ENCODE measurements at regions not wholly inside any gene's neighbourhood (a gene's known extent, or its start where the extent isn't known, plus 50 kb on each side); places are given as distances from the start of the nearest gene placed in this dataset.

- peaks cover 6% of the 10 kb centered on the region for H3K27me3 Mint-ChIP-seq (ENCODE audit: insufficient read depth)
- no peak for DNase-seq
- no peaks in the 10 kb centered on the region for H3K36me3 Mint-ChIP-seq (ENCODE audit: low read depth)
- TF ChIP-seq, protein P1, sequence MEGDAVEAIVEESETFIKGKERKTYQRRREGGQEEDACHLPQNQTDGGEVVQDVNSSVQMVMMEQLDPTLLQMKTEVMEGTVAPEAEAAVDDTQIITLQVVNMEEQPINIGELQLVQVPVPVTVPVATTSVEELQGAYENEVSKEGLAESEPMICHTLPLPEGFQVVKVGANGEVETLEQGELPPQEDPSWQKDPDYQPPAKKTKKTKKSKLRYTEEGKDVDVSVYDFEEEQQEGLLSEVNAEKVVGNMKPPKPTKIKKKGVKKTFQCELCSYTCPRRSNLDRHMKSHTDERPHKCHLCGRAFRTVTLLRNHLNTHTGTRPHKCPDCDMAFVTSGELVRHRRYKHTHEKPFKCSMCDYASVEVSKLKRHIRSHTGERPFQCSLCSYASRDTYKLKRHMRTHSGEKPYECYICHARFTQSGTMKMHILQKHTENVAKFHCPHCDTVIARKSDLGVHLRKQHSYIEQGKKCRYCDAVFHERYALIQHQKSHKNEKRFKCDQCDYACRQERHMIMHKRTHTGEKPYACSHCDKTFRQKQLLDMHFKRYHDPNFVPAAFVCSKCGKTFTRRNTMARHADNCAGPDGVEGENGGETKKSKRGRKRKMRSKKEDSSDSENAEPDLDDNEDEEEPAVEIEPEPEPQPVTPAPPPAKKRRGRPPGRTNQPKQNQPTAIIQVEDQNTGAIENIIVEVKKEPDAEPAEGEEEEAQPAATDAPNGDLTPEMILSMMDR (conservative IDR thresholded peaks at IDR 0.05) = no peak
- H3K4me1 Mint-ChIP-seq = peaks cover 5% of the 10 kb centered on the region
- peaks cover 37% of the 10 kb centered on the region for H3K9me3 Mint-ChIP-seq
- no peak overlapping the region for H3K4me3 Mint-ChIP-seq
- Histone ChIP-seq H3K27ac (ENCODE audit: low read depth, low read length) (no peak overlapping the region), H3K9me3 (ENCODE audit: control insufficient read depth, low read length) (no peaks in the 10 kb centered on the region), H3K4me3 (ENCODE audit: low read length) (no peak overlapping the region), H3K4me1 (ENCODE audit: control insufficient read depth, insufficient read depth, low read length) (no peaks in the 10 kb centered on the region), H3K27me3 (ENCODE audit: control insufficient read depth, insufficient read depth, low read length, poor library complexity, severe bottlenecking) (no peaks in the 10 kb centered on the region), H3K9ac (ENCODE audit: extremely low read depth, low read length, poor library complexity, severe bottlenecking) (no peak overlapping the region), H3K36me3 (ENCODE audit: control insufficient read depth, insufficient read depth, low read length) (no peaks in the 10 kb centered on the region)
- WGBS, 2 experiments (ENCODE audit: insufficient coverage in 1 of 2, insufficient read length in 1 of 2) = 80% methylated on average over 6 of the region's 7 CpGs; no CpG with 5 or more reads in 1 of the 2 experiments
- H3K27ac Mint-ChIP-seq = no peak overlapping the region
These were observed 122.4 kb downstream of the BCOR start for GRCh38 chrX:39975101-39975925.

DNA sequence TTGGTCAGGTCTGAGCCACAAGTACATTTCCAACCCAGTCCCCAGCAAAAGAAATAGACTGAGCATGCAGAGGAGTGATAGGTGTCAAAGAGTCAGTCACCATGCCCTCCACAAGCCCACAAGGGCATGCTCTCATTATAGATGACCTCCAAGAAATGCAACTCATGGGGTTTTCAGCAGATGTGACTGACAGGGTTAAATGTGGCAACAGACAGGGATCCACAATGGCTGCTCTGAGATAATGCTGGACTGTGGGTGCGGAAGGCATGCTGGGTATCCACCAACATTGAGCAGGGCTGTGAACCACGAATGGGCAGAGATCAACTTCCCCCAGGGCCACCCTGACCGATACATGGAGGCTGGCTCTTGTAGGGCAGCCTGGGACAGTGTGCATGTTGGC lies 115.8 kb downstream of the BCOR start:
- Mint-ChIP-seq H3K9me3 (peaks cover 16% of the 10 kb centered on the region), H3K4me3 (no peak overlapping the region), H3K4me1 (peaks cover 5% of the 10 kb centered on the region), H3K27ac (no peak overlapping the region), H3K36me3 (ENCODE audit: low read depth) (no peaks in the 10 kb centered on the region), H3K27me3 (ENCODE audit: insufficient read depth) (peaks cover 8% of the 10 kb centered on the region)
- H3K27ac ChIP-seq (ENCODE audit: low read depth, low read length) = no peak overlapping the region
- DNase-seq = no peak
- H3K36me3 ChIP-seq (ENCODE audit: control insufficient read depth, insufficient read depth, low read length) = no peaks in the 10 kb centered on the region
- no peak overlapping the region for H3K4me3 ChIP-seq (ENCODE audit: low read length)
- H3K9me3 ChIP-seq (ENCODE audit: control insufficient read depth, low read length) = no peaks in the 10 kb centered on the region
- H3K4me1 ChIP-seq (ENCODE audit: control insufficient read depth, insufficient read depth, low read length) = no peaks in the 10 kb centered on the region
- no peak overlapping the region for H3K9ac ChIP-seq (ENCODE audit: extremely low read depth, low read length, poor library complexity, severe bottlenecking)
- 98% methylated on average over 3 of the region's 3 CpGs; no CpG with 5 or more reads in 1 of the 2 experiments for WGBS, 2 experiments (ENCODE audit: insufficient coverage in 1 of 2, insufficient read length in 1 of 2)
- no peaks in the 10 kb centered on the region for H3K27me3 ChIP-seq (ENCODE audit: control insufficient read depth, insufficient read depth, low read length, poor library complexity, severe bottlenecking)
- TF ChIP-seq, protein P1 (conservative IDR thresholded peaks at IDR 0.05) = no peak

DNA sequence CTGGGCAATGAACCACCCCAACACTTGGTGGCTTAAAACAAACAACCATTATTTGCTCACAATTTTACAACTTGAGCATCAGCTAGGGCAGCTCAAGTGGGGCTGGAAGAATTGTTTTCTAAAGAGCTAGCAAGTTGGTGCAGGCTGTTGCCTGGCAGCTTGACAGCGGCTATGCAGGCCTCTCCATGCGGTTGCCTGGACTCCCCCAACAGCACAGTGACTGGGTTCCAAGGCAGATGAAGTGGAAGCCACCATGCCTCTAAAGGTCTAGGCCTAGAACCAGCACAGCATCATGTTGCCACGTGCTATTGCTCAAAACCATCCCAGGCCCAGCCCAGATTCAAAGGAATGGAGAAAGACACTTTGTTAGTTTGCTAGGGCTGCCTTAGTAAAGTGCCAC lies 114.8 kb downstream of the BCOR start:
- no peak for DNase-seq
- Histone ChIP-seq H3K9me3 (ENCODE audit: control insufficient read depth, low read length) (no peaks in the 10 kb centered on the region), H3K27ac (ENCODE audit: low read depth, low read length) (no peak overlapping the region), H3K4me3 (ENCODE audit: low read length) (no peak overlapping the region), H3K27me3 (ENCODE audit: control insufficient read depth, insufficient read depth, low read length, poor library complexity, severe bottlenecking) (no peaks in the 10 kb centered on the region), H3K4me1 (ENCODE audit: control insufficient read depth, insufficient read depth, low read length) (no peaks in the 10 kb centered on the region), H3K9ac (ENCODE audit: extremely low read depth, low read length, poor library complexity, severe bottlenecking) (no peak overlapping the region), H3K36me3 (ENCODE audit: control insufficient read depth, insufficient read depth, low read length) (no peaks in the 10 kb centered on the region)
- WGBS, 2 experiments (ENCODE audit: insufficient coverage in 1 of 2, insufficient read length in 1 of 2) = 97% methylated on average over 3 of the region's 3 CpGs; no CpG with 5 or more reads in 1 of the 2 experiments
- Mint-ChIP-seq H3K27me3 (ENCODE audit: insufficient read depth) (peaks cover 8% of the 10 kb centered on the region), H3K9me3 (peaks cover 15% of the 10 kb centered on the region), H3K27ac (no peak overlapping the region), H3K36me3 (ENCODE audit: low read depth) (no peaks in the 10 kb centered on the region), H3K4me1 (peaks cover 5% of the 10 kb centered on the region), H3K4me3 (no peak overlapping the region)
- TF ChIP-seq, protein P1 (conservative IDR thresholded peaks at IDR 0.05) = no peak

Measured in endodermal cell (in vitro differentiated cells).